ENCODE measurements at regions not wholly inside any gene's neighbourhood (a gene's known extent, or its start where the extent isn't known, plus 50 kb on each side); places are given as distances from the start of the nearest gene placed in this dataset.

DNA sequence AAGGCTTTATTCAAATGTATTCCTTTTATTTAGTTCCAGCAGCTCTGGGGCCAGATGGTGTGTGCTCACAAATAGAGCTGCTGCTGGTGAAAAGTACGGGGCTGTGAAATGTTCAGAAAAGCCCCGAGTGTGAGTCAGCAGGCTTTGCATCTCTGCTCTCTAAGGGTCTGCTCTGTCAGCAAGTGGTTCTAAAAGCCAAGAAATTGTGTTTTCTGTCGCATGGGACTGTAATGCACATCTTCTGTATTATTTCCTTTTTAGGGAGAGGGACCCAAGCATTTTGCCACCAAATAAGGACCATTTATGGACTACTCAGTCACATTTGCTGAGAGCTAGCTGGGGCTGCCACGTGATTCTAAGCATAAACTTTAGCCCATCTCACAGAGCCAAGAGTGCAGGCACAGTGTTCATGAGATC lies 82.9 kb upstream of the NHS start:
- no peaks in the 10 kb centered on the region for H3K9me3 ChIP-seq (ENCODE audit: low read depth)
- no peak for TF ChIP-seq CTCF (IDR thresholded peaks at IDR 0.05; ENCODE audit: low read depth, low read length)
- H3K27me3 ChIP-seq = no peaks in the 10 kb centered on the region
- H3K4me3 ChIP-seq = no peak overlapping the region
- H3K36me3 ChIP-seq = no peaks in the 10 kb centered on the region
- DNase-seq (ENCODE audit: low read depth in 1 of 2, low spot score in 1 of 2) = peak in 1 of 2 donors; percentile 3
- H3K27ac ChIP-seq = no peak overlapping the region
- no peaks in the 10 kb centered on the region for H3K4me1 ChIP-seq (ENCODE audit: low read depth)

GRCh38 chrX:17294561-17294960 lies 80.4 kb upstream of the NHS start:
- no peak for TF ChIP-seq CTCF (IDR thresholded peaks at IDR 0.05; ENCODE audit: low read depth, low read length)
- H3K27me3 ChIP-seq = no peaks in the 10 kb centered on the region
- DNase-seq (ENCODE audit: low read depth in 1 of 2, low spot score in 1 of 2) = no peak
- no peak overlapping the region for H3K4me3 ChIP-seq
- no peaks in the 10 kb centered on the region for H3K4me1 ChIP-seq (ENCODE audit: low read depth)
- H3K9me3 ChIP-seq (ENCODE audit: low read depth) = no peaks in the 10 kb centered on the region
- no peak overlapping the region for H3K27ac ChIP-seq
- no peaks in the 10 kb centered on the region for H3K36me3 ChIP-seq

GRCh38 chrX:17295791-17296190 lies 79.2 kb upstream of the NHS start:
- Histone ChIP-seq H3K27me3 (no peaks in the 10 kb centered on the region), H3K4me3 (no peak overlapping the region), H3K9me3 (ENCODE audit: low read depth) (no peaks in the 10 kb centered on the region), H3K36me3 (no peaks in the 10 kb centered on the region), H3K27ac (no peak overlapping the region), H3K4me1 (ENCODE audit: low read depth) (no peaks in the 10 kb centered on the region)
- DNase-seq (ENCODE audit: low read depth in 1 of 2, low spot score in 1 of 2) = no peak
- TF ChIP-seq CTCF (IDR thresholded peaks at IDR 0.05; ENCODE audit: low read depth, low read length) = no peak

- Histone ChIP-seq H3K36me3 (no peaks in the 10 kb centered on the region), H3K9me3 (ENCODE audit: low read depth) (no peaks in the 10 kb centered on the region), H3K27me3 (no peaks in the 10 kb centered on the region), H3K4me3 (no peak overlapping the region), H3K27ac (no peak overlapping the region), H3K4me1 (ENCODE audit: low read depth) (no peaks in the 10 kb centered on the region)
- no peak for TF ChIP-seq CTCF (IDR thresholded peaks at IDR 0.05; ENCODE audit: low read depth, low read length)
- DNase-seq (ENCODE audit: low read depth in 1 of 2, low spot score in 1 of 2) = no peak
These were observed 76.4 kb upstream of the NHS start for GRCh38 chrX:17298564-17298963.

DNA sequence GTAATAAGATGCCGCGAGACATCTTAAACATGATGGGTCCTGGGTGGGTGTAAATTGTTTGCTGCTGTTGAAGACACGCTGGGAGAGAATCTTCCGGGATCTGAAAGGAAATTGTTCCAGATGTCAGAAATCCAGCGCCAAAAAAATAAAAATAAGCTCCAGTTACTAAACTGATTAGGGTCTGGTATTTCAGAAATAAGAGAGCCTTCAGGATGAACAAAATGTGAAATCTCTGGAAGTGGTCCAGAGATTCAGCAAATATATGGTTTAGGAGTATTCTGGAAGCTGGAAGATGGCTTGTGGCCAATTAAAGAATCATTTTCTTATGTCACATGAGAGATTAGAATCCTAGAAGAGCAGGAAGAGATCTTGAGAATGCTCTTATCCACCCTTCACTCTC lies 75.8 kb upstream of the NHS start:
- Histone ChIP-seq H3K36me3 (no peaks in the 10 kb centered on the region), H3K27me3 (no peaks in the 10 kb centered on the region), H3K4me1 (ENCODE audit: low read depth) (no peaks in the 10 kb centered on the region), H3K27ac (no peak overlapping the region), H3K9me3 (ENCODE audit: low read depth) (no peaks in the 10 kb centered on the region), H3K4me3 (no peak overlapping the region)
- no peak for TF ChIP-seq CTCF (IDR thresholded peaks at IDR 0.05; ENCODE audit: low read depth, low read length)
- peak in 1 of 2 donors; percentile 0 for DNase-seq (ENCODE audit: low read depth in 1 of 2, low spot score in 1 of 2)

- Histone ChIP-seq H3K36me3 (no peaks in the 10 kb centered on the region), H3K4me3 (no peak overlapping the region), H3K4me1 (ENCODE audit: low read depth) (no peaks in the 10 kb centered on the region), H3K9me3 (ENCODE audit: low read depth) (no peaks in the 10 kb centered on the region), H3K27ac (no peak overlapping the region), H3K27me3 (no peaks in the 10 kb centered on the region)
- no peak for TF ChIP-seq CTCF (IDR thresholded peaks at IDR 0.05; ENCODE audit: low read depth, low read length)
- DNase-seq (ENCODE audit: low read depth in 1 of 2, low spot score in 1 of 2) = no peak
These were observed 51.6 kb upstream of the NHS start for GRCh38 chrX:17323397-17323796.
